ENCODE measurements at regions not wholly inside any gene's neighbourhood (a gene's known extent, or its start where the extent isn't known, plus 50 kb on each side); places are given as distances from the start of the nearest gene placed in this dataset.
A peak's percentile ranks its signal among the peaks of the same experiment; 100 is the strongest.

- DNase-seq: no peak
Measured at GRCh38 chr5:101067429-101067828, 164.3 kb upstream of the ST8SIA4 start.

GRCh38 chr5:101062902-101063301 lies 159.8 kb upstream of the ST8SIA4 start:
- Histone ChIP-seq H2AFZ (ENCODE audit: low read length) (no peak overlapping the region), H3K4me1 (ENCODE audit: low read length) (no peaks in the 10 kb centered on the region), H4K20me1 (ENCODE audit: insufficient read depth, low read length) (no peaks in the 10 kb centered on the region), H3F3A (ENCODE audit: insufficient read depth, low read length) (no peaks in the 10 kb centered on the region), H3K4me2 (ENCODE audit: low read depth, low read length) (no peak overlapping the region), H3K9me2 (replicated peaks; ENCODE audit: insufficient read depth, low read length) (no peaks in the 10 kb centered on the region), H3K79me2 (ENCODE audit: low read length) (no peaks in the 10 kb centered on the region), H3K9ac (ENCODE audit: low read length) (no peak overlapping the region), H3K36me3 (replicated peaks; ENCODE audit: insufficient read depth, low read length) (no peaks in the 10 kb centered on the region), H3K4me3 (ENCODE audit: low read length) (no peak overlapping the region), H3K9me3 (replicated peaks; ENCODE audit: insufficient read depth, low read length) (no peaks in the 10 kb centered on the region), H3K27me3 (replicated peaks; ENCODE audit: insufficient read depth, low read length) (no peaks in the 10 kb centered on the region), H3K27ac (ENCODE audit: low read length) (no peak overlapping the region)
- TF ChIP-seq, protein P1, sequence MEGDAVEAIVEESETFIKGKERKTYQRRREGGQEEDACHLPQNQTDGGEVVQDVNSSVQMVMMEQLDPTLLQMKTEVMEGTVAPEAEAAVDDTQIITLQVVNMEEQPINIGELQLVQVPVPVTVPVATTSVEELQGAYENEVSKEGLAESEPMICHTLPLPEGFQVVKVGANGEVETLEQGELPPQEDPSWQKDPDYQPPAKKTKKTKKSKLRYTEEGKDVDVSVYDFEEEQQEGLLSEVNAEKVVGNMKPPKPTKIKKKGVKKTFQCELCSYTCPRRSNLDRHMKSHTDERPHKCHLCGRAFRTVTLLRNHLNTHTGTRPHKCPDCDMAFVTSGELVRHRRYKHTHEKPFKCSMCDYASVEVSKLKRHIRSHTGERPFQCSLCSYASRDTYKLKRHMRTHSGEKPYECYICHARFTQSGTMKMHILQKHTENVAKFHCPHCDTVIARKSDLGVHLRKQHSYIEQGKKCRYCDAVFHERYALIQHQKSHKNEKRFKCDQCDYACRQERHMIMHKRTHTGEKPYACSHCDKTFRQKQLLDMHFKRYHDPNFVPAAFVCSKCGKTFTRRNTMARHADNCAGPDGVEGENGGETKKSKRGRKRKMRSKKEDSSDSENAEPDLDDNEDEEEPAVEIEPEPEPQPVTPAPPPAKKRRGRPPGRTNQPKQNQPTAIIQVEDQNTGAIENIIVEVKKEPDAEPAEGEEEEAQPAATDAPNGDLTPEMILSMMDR (IDR thresholded peaks at IDR 0.05; ENCODE audit: low read length): no peak
- TF ChIP-seq EZH2 (optimal IDR thresholded peaks at IDR 0.05; ENCODE audit: low read depth, low read length) (no peak), EZH2phosphoT487 (IDR thresholded peaks at IDR 0.05; ENCODE audit: low read length) (no peak)
- DNase-seq: no peak

More at GRCh38 chr5:101067429-101067828, 164.3 kb upstream of the ST8SIA4 start:
- H3K9me2 ChIP-seq (replicated peaks; ENCODE audit: insufficient read depth, low read length): no peaks in the 10 kb centered on the region
- H3K36me3 ChIP-seq (replicated peaks; ENCODE audit: insufficient read depth, low read length): no peaks in the 10 kb centered on the region
- TF ChIP-seq, protein P1 (IDR thresholded peaks at IDR 0.05; ENCODE audit: low read length): no peak
- no peak for TF ChIP-seq EZH2 (optimal IDR thresholded peaks at IDR 0.05; ENCODE audit: low read depth, low read length)
- TF ChIP-seq EZH2phosphoT487 (IDR thresholded peaks at IDR 0.05; ENCODE audit: low read length): no peak
- H3K4me2 ChIP-seq (ENCODE audit: low read depth, low read length): no peak overlapping the region
- no peaks in the 10 kb centered on the region for H3F3A ChIP-seq (ENCODE audit: insufficient read depth, low read length)
- no peak overlapping the region for H3K9ac ChIP-seq (ENCODE audit: low read length)
- H2AFZ ChIP-seq (ENCODE audit: low read length): no peak overlapping the region
- no peaks in the 10 kb centered on the region for H4K20me1 ChIP-seq (ENCODE audit: insufficient read depth, low read length)
- no peaks in the 10 kb centered on the region for H3K27me3 ChIP-seq (replicated peaks; ENCODE audit: insufficient read depth, low read length)
- H3K27ac ChIP-seq (ENCODE audit: low read length): no peak overlapping the region
- H3K4me3 ChIP-seq (ENCODE audit: low read length): no peak overlapping the region
- H3K9me3 ChIP-seq (replicated peaks; ENCODE audit: insufficient read depth, low read length): no peaks in the 10 kb centered on the region
- H3K79me2 ChIP-seq (ENCODE audit: low read length): no peaks in the 10 kb centered on the region
- H3K4me1 ChIP-seq (ENCODE audit: low read length): no peaks in the 10 kb centered on the region

DNA sequence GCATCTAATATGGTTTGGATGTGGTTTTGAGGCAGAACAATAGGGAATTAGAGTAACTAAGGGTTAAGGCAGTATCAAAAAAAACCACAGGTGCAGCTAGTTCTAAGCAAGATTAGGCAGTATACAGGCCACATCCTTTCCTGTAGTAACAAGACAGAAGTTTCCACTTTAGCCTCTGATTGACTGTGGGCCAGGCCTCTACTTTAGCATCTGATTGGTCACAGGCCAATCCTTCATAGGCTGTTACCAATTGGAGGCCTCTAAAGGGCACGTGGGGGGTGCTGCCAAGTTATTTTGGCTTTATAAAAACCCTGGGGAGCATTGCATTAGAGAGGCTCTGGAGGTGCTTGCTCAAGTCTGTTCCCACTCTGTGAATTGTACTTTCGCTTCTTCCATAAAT lies 144.1 kb upstream of the ST8SIA4 start:
- no peaks in the 10 kb centered on the region for H4K20me1 ChIP-seq (ENCODE audit: insufficient read depth, low read length)

More for the DNA sequence above, 144.1 kb upstream of the ST8SIA4 start:
- Histone ChIP-seq H3K4me2 (ENCODE audit: low read depth, low read length) (no peak overlapping the region), H2AFZ (ENCODE audit: low read length) (no peak overlapping the region), H3K4me1 (ENCODE audit: low read length) (no peaks in the 10 kb centered on the region), H3F3A (ENCODE audit: insufficient read depth, low read length) (no peaks in the 10 kb centered on the region; the same call in 1 of the 2 replicates), H3K4me3 (ENCODE audit: low read length) (no peak overlapping the region), H3K9me2 (replicated peaks; ENCODE audit: insufficient read depth, low read length) (no peaks in the 10 kb centered on the region), H3K27me3 (replicated peaks; ENCODE audit: insufficient read depth, low read length) (no peaks in the 10 kb centered on the region), H3K9ac (ENCODE audit: low read length) (no peak overlapping the region), H3K27ac (ENCODE audit: low read length) (no peak overlapping the region), H3K36me3 (replicated peaks; ENCODE audit: insufficient read depth, low read length) (no peaks in the 10 kb centered on the region), H3K9me3 (replicated peaks; ENCODE audit: insufficient read depth, low read length) (no peaks in the 10 kb centered on the region), H3K79me2 (ENCODE audit: low read length) (no peaks in the 10 kb centered on the region)
- DNase-seq: peak; percentile 32
- no peak for TF ChIP-seq EZH2 (optimal IDR thresholded peaks at IDR 0.05; ENCODE audit: low read depth, low read length)
- no peak for TF ChIP-seq EZH2phosphoT487 (IDR thresholded peaks at IDR 0.05; ENCODE audit: low read length)
- TF ChIP-seq, protein P1 (IDR thresholded peaks at IDR 0.05; ENCODE audit: low read length): no peak
